A549 (cell line): ENCODE measurements at regions not wholly inside any gene's neighbourhood (a gene's known extent, or its start where the extent isn't known, plus 50 kb on each side); places are given as distances from the start of the nearest gene placed in this dataset.
A peak's percentile ranks its signal among the peaks of the same experiment; 100 is the strongest.

ENCODE experiments used
- ATAC-seq, 2 experiments: fragments of 200-7000 bp in 1 of 2; fragments of >200 bp in 1 of 2; cut with Nextera tagmentation in 1 of 2; cut with Tn5 transposase in 1 of 2; 3 replicates each; pipeline versions ENCODE4 v1.8.0 to v1.9.1; 2018 to 2020; ENCODE audit warnings: mild to moderate bottlenecking in 1 of 2, moderate library complexity in 1 of 2
- CTCF ChIA-PET: fragments of 300-600 bp; sonication (Branson Sonifier 250); formaldehyde crosslinking; extraction: SDS; loops from one replicate; lab custom pipeline; 2021; ENCODE audit warnings: antibody characterized with exemption, inconsistent platforms; lab: Yijun Ruan, JAX
- POLR2A ChIA-PET: fragments of 350-600 bp; formaldehyde crosslinking; extraction: SDS; loops from one replicate; lab custom pipeline; 2021; ENCODE audit warnings: antibody characterized with exemption, inconsistent platforms; lab: Yijun Ruan, JAX
- DNase-seq, 2 experiments: peaks; one replicate each; pipeline versions ENCODE4 v3.0.0 to v3.0.0-alpha.2; 2011 to 2016; ENCODE audit warnings: low read depth in 1 of 2, low spot score in 1 of 2
- FAIRE-seq: peaks from 2 replicates; lab custom pipeline; 2011; peaks lifted over from hg19 to GRCh38; lab: Jason Lieb, UNC
- H3K27ac ChIP-seq, 2 experiments: fragments of >200 bp; sonication (Bioruptor Twin); formaldehyde crosslinking; 3 replicates each; pipeline ENCODE4 v1.5.1; 2016 to 2017
- H3K4me1 ChIP-seq: fragments of >200 bp; sonication (Bioruptor Twin); formaldehyde crosslinking; 3 replicates; pipeline ENCODE4 v1.6.1; 2016
- H3K4me2 ChIP-seq: fragments of >200 bp; sonication (Bioruptor Twin); formaldehyde crosslinking; 3 replicates; pipeline ENCODE4 v1.6.1; 2016
- H3K4me3 ChIP-seq: fragments of >200 bp; sonication (Bioruptor Twin); formaldehyde crosslinking; 3 replicates; pipeline ENCODE4 v1.5.1; 2016
- H3K9me3 ChIP-seq: fragments of >200 bp; sonication (Bioruptor Twin); formaldehyde crosslinking; 3 replicates; pipeline ENCODE4 v1.6.1; 2016
- CHD2 ChIP-seq: fragments of 150-350 bp; IDR thresholded peaks from 2 replicates; pipeline ENCODE4 v1.6.1; 2014; ENCODE audit warnings: low read length; ENCODE audit not compliant: partially characterized antibody
- CHD4 ChIP-seq: fragments of 200-600 bp; sonication (generic); IDR thresholded peaks from 2 replicates; pipeline ENCODE4 v1.6.1; 2016; ENCODE audit warnings: antibody characterized with exemption, mild to moderate bottlenecking, borderline replicate concordance
- EP300 ChIP-seq, 2 experiments: fragments of >200 bp; sonication (Bioruptor Twin); formaldehyde crosslinking; IDR thresholded peaks; 2 replicates in 1 of 2; 3 replicates in 1 of 2; pipeline ENCODE4 v1.6.1; 2016 to 2017
- FOSB ChIP-seq: fragments of 250-450 bp; sonication (Bioruptor Pico); IDR thresholded peaks from 2 replicates; pipeline ENCODE4 v1.5.0; 2020; ENCODE audit warnings: mild to moderate bottlenecking, moderate library complexity
- HMGXB4 ChIP-seq: fragments of 250-450 bp; sonication (Bioruptor Pico); IDR thresholded peaks from 2 replicates; pipeline ENCODE4 v1.5.0; 2021; ENCODE audit warnings: mild to moderate bottlenecking, moderate library complexity, borderline replicate concordance
- HOXB13 ChIP-seq: fragments of 250-450 bp; sonication (Bioruptor Pico); IDR thresholded peaks from 2 replicates; pipeline ENCODE4 v1.5.0; 2020; ENCODE audit warnings: low read depth, mild to moderate bottlenecking, moderate library complexity
- JUN ChIP-seq, 2 experiments: fragments of >200 bp; sonication (Bioruptor Twin); formaldehyde crosslinking; IDR thresholded peaks; 2 replicates in 1 of 2; 3 replicates in 1 of 2; pipeline ENCODE4 v1.6.1; 2016 to 2017
- KDM5A ChIP-seq: fragments of 200-600 bp; sonication (generic); IDR thresholded peaks from 2 replicates; pipeline ENCODE4 v1.6.1; 2016; ENCODE audit warnings: antibody characterized with exemption, mild to moderate bottlenecking
- MAZ ChIP-seq: fragments of 150-350 bp; IDR thresholded peaks from 2 replicates; pipeline ENCODE4 v1.6.1; 2014; ENCODE audit warnings: antibody characterized with exemption, low read depth, low read length, borderline replicate concordance
- PBX3 ChIP-seq: IDR thresholded peaks from 2 replicates; pipeline ENCODE4 v1.6.1; 2012
- POLR2A ChIP-seq: IDR thresholded peaks from 2 replicates; pipeline ENCODE4 v1.6.1; 2012; ENCODE audit warnings: mild to moderate bottlenecking, low read length
- POLR2AphosphoS2 ChIP-seq: conservative IDR thresholded peaks from 2 replicates; pipeline ENCODE4 v1.6.1; 2012; ENCODE audit warnings: low read length, improper control_type of control experiment, inconsistent platforms
- RAD21 ChIP-seq, 2 experiments: fragments of >200 bp in 1 of 2; sonication (Bioruptor Twin) in 1 of 2; formaldehyde crosslinking in 1 of 2; IDR thresholded peaks in 1 of 2; conservative IDR thresholded peaks in 1 of 2; 2 replicates in 1 of 2; 3 replicates in 1 of 2; pipeline ENCODE4 v1.6.1; 2012 to 2018; ENCODE audit warnings: inconsistent platforms in 1 of 2
- RARB ChIP-seq: fragments of 250-450 bp; sonication (Bioruptor Pico); IDR thresholded peaks from 2 replicates; pipeline ENCODE4 v1.8.0; 2021; ENCODE audit warnings: mild to moderate bottlenecking, moderate library complexity
- RCOR1 ChIP-seq: fragments of 150-350 bp; IDR thresholded peaks from 2 replicates; pipeline ENCODE4 v1.6.1; 2014; ENCODE audit warnings: antibody characterized with exemption, low read length, low read depth
- RFX5 ChIP-seq: fragments of 450-650 bp; IDR thresholded peaks from 2 replicates; pipeline ENCODE4 v1.7.1; 2014; ENCODE audit warnings: antibody characterized with exemption, mild to moderate bottlenecking, moderate library complexity
- SMC3 ChIP-seq: fragments of >200 bp; sonication (Bioruptor Twin); formaldehyde crosslinking; IDR thresholded peaks from 3 replicates; pipeline ENCODE4 v1.6.1; 2018; ENCODE audit warnings: inconsistent platforms
- TP53 ChIP-seq: fragments of 250-450 bp; sonication (Bioruptor Pico); IDR thresholded peaks from 2 replicates; pipeline ENCODE4 v1.5.0; 2021; ENCODE audit warnings: mild to moderate bottlenecking, moderate library complexity
- WGBS: methylation state at CpG from one replicate; pipeline ENCODE4 v1.1.6; 2017; ENCODE audit errors: missing lambda C conversion rate; 5-methylcytosine and 5-hydroxymethylcytosine counted together
- TF ChIP-seq, protein P1 (sequence below): fragments of 250-450 bp; sonication (Bioruptor Pico); IDR thresholded peaks from 2 replicates; pipeline ENCODE4 v1.5.0; 2020; ENCODE audit warnings: low read depth, mild to moderate bottlenecking, moderate library complexity
- TF ChIP-seq, protein P2 (sequence below): fragments of 450-650 bp; IDR thresholded peaks from 2 replicates; pipeline ENCODE4 v1.6.1; 2014; ENCODE audit warnings: antibody characterized with exemption
- TF ChIP-seq, protein P3 (sequence below): fragments of 200-600 bp; sonication (generic); IDR thresholded peaks from 2 replicates; pipeline ENCODE4 v1.6.1; 2016; ENCODE audit warnings: antibody characterized with exemption, mild to moderate bottlenecking, moderate library complexity

GRCh38 chr5:85814596-85814995, 803.1 kb upstream of the COX7C start:
- CTCF ChIA-PET, result no interaction called here
- no peak overlapping the region for H3K4me2 ChIP-seq
- FAIRE-seq, result no peak
- H3K9me3 ChIP-seq, result no peaks in the 10 kb centered on the region
- no peak overlapping the region for H3K27ac ChIP-seq
- POLR2A ChIA-PET, result no interaction called here
- no peak overlapping the region for H3K4me3 ChIP-seq
- no peaks in the 10 kb centered on the region for H3K4me1 ChIP-seq
- TF ChIP-seq, protein P1, sequence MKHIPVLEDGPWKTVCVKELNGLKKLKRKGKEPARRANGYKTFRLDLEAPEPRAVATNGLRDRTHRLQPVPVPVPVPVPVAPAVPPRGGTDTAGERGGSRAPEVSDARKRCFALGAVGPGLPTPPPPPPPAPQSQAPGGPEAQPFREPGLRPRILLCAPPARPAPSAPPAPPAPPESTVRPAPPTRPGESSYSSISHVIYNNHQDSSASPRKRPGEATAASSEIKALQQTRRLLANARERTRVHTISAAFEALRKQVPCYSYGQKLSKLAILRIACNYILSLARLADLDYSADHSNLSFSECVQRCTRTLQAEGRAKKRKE, result no peak
- TF ChIP-seq PBX3, result no peak
- TF ChIP-seq RAD21 (conservative IDR thresholded peaks at IDR 0.05 in 1 of 2, IDR thresholded peaks at IDR 0.05 in 1 of 2), result no peak
- no peak for TF ChIP-seq RFX5
- TF ChIP-seq CHD2, result no peak
- no peak for TF ChIP-seq FOSB (CRISPR knock-in tag)
- TF ChIP-seq RCOR1, result no peak
- TF ChIP-seq, protein P2, sequence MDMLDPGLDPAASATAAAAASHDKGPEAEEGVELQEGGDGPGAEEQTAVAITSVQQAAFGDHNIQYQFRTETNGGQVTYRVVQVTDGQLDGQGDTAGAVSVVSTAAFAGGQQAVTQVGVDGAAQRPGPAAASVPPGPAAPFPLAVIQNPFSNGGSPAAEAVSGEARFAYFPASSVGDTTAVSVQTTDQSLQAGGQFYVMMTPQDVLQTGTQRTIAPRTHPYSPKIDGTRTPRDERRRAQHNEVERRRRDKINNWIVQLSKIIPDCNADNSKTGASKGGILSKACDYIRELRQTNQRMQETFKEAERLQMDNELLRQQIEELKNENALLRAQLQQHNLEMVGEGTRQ, result no peak
- TF ChIP-seq, protein P3, sequence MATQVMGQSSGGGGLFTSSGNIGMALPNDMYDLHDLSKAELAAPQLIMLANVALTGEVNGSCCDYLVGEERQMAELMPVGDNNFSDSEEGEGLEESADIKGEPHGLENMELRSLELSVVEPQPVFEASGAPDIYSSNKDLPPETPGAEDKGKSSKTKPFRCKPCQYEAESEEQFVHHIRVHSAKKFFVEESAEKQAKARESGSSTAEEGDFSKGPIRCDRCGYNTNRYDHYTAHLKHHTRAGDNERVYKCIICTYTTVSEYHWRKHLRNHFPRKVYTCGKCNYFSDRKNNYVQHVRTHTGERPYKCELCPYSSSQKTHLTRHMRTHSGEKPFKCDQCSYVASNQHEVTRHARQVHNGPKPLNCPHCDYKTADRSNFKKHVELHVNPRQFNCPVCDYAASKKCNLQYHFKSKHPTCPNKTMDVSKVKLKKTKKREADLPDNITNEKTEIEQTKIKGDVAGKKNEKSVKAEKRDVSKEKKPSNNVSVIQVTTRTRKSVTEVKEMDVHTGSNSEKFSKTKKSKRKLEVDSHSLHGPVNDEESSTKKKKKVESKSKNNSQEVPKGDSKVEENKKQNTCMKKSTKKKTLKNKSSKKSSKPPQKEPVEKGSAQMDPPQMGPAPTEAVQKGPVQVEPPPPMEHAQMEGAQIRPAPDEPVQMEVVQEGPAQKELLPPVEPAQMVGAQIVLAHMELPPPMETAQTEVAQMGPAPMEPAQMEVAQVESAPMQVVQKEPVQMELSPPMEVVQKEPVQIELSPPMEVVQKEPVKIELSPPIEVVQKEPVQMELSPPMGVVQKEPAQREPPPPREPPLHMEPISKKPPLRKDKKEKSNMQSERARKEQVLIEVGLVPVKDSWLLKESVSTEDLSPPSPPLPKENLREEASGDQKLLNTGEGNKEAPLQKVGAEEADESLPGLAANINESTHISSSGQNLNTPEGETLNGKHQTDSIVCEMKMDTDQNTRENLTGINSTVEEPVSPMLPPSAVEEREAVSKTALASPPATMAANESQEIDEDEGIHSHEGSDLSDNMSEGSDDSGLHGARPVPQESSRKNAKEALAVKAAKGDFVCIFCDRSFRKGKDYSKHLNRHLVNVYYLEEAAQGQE, result no peak
- no peak for TF ChIP-seq HOXB13
- no peak for TF ChIP-seq EP300 (IDR thresholded peaks at IDR 0.05)
- no peak for TF ChIP-seq POLR2AphosphoS2
- no peak for TF ChIP-seq KDM5A
- no peak for TF ChIP-seq HMGXB4 (CRISPR knock-in tag)
- DNase-seq, result peak in 1 of 2 experiments; percentile 43
- ATAC-seq, result peak in 1 of 2 experiments; percentile 52; a peak in 2 of 6 replicates

- ChIA-PET POLR2A (no interaction called here), CTCF (no interaction called here)
- Histone ChIP-seq H3K27ac (no peak overlapping the region), H3K4me1 (no peaks in the 10 kb centered on the region), H3K9me3 (no peaks in the 10 kb centered on the region), H3K4me3 (no peak overlapping the region), H3K4me2 (peak overlapping the region; percentile 10; the same call in 1 of the 3 replicates)
- peak; percentile 24 to 81; a peak in 4 of 6 replicates for ATAC-seq
- peak in 1 of 2 experiments; percentile 55 for DNase-seq
- FAIRE-seq, result no peak
- 27% methylated on average over 6 of the region's 6 CpGs for WGBS
- TF ChIP-seq POLR2A, result no peak
- TF ChIP-seq SMC3, result no peak
- no peak for TF ChIP-seq RFX5
- TF ChIP-seq, protein P1, result no peak
- no peak for TF ChIP-seq JUN (IDR thresholded peaks at IDR 0.05)
- TF ChIP-seq RARB, result no peak
- no peak for TF ChIP-seq CHD4
- no peak for TF ChIP-seq RAD21 (conservative IDR thresholded peaks at IDR 0.05 in 1 of 2, IDR thresholded peaks at IDR 0.05 in 1 of 2)
- TF ChIP-seq, protein P3, result no peak
- no peak for TF ChIP-seq MAZ
- TF ChIP-seq TP53 (CRISPR knock-in tag), result no peak
Observed at GRCh38 chr5:85823462-85824426, 794.0 kb upstream of the COX7C start.
